Heart right ventricle (tissue), 16 donors: ENCODE measurements at regions not wholly inside any gene's neighbourhood (a gene's known extent, or its start where the extent isn't known, plus 50 kb on each side); places are given as distances from the start of the nearest gene placed in this dataset.
"Not testable (repeated sequence)": the region's sequence is repeated elsewhere in the genome, so short reads cannot be mapped to it uniquely, and the experiment has no call there.

ENCODE experiments used
- ATAC-seq, 8 donors: fragments of 200-7000 bp; cut with Tn5 transposase; one replicate each; pipeline ENCODE4 v1.9.1; 2020; ENCODE audit warnings: mild to moderate bottlenecking in 8 of 8, moderate library complexity in 8 of 8, moderate number of reproducible peaks in 1 of 8
- DNase-seq, 2 donors: peaks; one replicate each; pipeline ENCODE4 v3.0.0-alpha.2; 2020
- H3K27ac ChIP-seq, 10 donors: fragments of 200-600 bp; sonication (generic) in 2 of 10; one replicate each; pipeline versions ENCODE4 v1.5.0 to v1.8.0; 2020 to 2022; ENCODE audit warnings: mild to moderate bottlenecking in 3 of 10
- H3K27me3 ChIP-seq, 7 donors: fragments of 200-600 bp; one replicate each; pipeline ENCODE4 v1.8.0; 2021 to 2022; ENCODE audit warnings: mild to moderate bottlenecking in 2 of 7
- H3K36me3 ChIP-seq, 9 donors: fragments of 200-600 bp; sonication (generic) in 1 of 9; one replicate each; pipeline versions ENCODE4 v1.5.0 to v1.8.0; 2020 to 2022; ENCODE audit warnings: mild to moderate bottlenecking in 2 of 9
- H3K4me1 ChIP-seq, 9 donors: fragments of 200-600 bp; sonication (generic) in 1 of 9; one replicate each; pipeline versions ENCODE4 v1.5.0 to v1.8.0; 2020 to 2022; ENCODE audit warnings: mild to moderate bottlenecking in 4 of 9
- H3K4me3 ChIP-seq, 10 donors: fragments of 200-600 bp; sonication (generic) in 2 of 10; one replicate each; pipeline versions ENCODE4 v1.5.0 to v1.8.0; 2020 to 2022; ENCODE audit warnings: mild to moderate bottlenecking in 7 of 10, moderate library complexity in 2 of 10
- H3K9me3 ChIP-seq, 11 donors: fragments of 200-600 bp in 10 of 11; sonication (generic) in 2 of 11; one replicate each; pipeline versions ENCODE4 v1.5.0 to v1.8.0; 2013 to 2022; ENCODE audit warnings: mild to moderate bottlenecking in 2 of 11, control low read depth in 1 of 11, moderate library complexity in 1 of 11
- CTCF ChIP-seq, 9 donors: fragments of 200-600 bp; sonication (generic) in 2 of 9; IDR thresholded peaks; one replicate each; pipeline versions ENCODE4 v1.5.0 to v1.8.0; 2021 to 2022; ENCODE audit warnings: antibody characterized with exemption in 9 of 9, mild to moderate bottlenecking in 5 of 9, moderate library complexity in 1 of 9
- WGBS, 2 donors: extraction: QIAGEN DNeasy Blood & Tissue Kit; methylation state at CpG; one replicate each; pipeline ENCODE4 v1.1.7; 2013; ENCODE audit warnings: inconsistent platforms in 1 of 2; 5-methylcytosine and 5-hydroxymethylcytosine counted together
- intact Hi-C, 10 donors: fragments of 100-400 bp; cut with DNase I; formaldehyde crosslinking; loops; one replicate each; pipeline versions ENCODE4 v1.11.1 to v1.14.2; 2022
- donor health status: Arrhythmogenic right ventricular cardiomyopathy.
- donor health status: ischemic (EF 13 %, LVEDD 7.1; RV severe dilation, severe dysfunction).
- donor health status: healthy with polysubstance abuse.
- donor health status: DM: no; HTN: yes; CAD: no.
- donor health status: DM: no; HTN: no; CAD: no.
- donor health status: ischemic (EF 25% LVEDD 6.9; RV normal size, moderate dysfunction).
- donor health status: ischemic (EF 25% LVEDD 5.7; RV mildly dilated, moderate dysfunction).
- donor health status: healthy.
- donor health status: DM: yes; HTN: yes; CAD: no.
- donor health status: Ischemic cardiomyopathy.
- donor health status: ischemic (EF 35%, LVEDD 5.7; RV mildly dilated, moderate dysfunction).
- donor health status: nonischemic (EF 11% LVEDD 7.7; RV severe dilation, severe dysfunction).
- donor health status: DM: yes; HTN: yes; CAD: no.
- donor health status: PGD.
- donor health status: ischemic (EF 29% LVEDD 5.4; RV normal size, mild dysfunction).
- donor health status: nonischemic (EF 23%, LVEDD 6.1; RV moderate dilation, normal function).

- no peak for ATAC-seq
- H3K9me3 ChIP-seq, result peaks cover 0 to 9% (median 0%) of the 10 kb centered on the region in 11 donors
- H3K4me3 ChIP-seq, result no peak overlapping the region
- TF ChIP-seq CTCF (IDR thresholded peaks at IDR 0.05), result no peak
- no peak for DNase-seq
- 88 to 94% methylated on average over 5 of the region's 5 CpGs for whole genome bisulfite sequencing, 2 donors
- no peaks in the 10 kb centered on the region for H3K27me3 ChIP-seq
- intact Hi-C loops, result no loop called here
- no peaks in the 10 kb centered on the region for H3K4me1 ChIP-seq
- no peaks in the 10 kb centered on the region for H3K36me3 ChIP-seq
- no peak overlapping the region for H3K27ac ChIP-seq
These were observed 55.0 kb upstream of the PPP1R2C start for GRCh38 chrX:42832764-42833549.

GRCh38 chrX:42833550-42833940 is 55.6 kb upstream of the PPP1R2C start:
- H3K4me1 ChIP-seq, H3K27me3 ChIP-seq, intact Hi-C loops, H3K27ac ChIP-seq, H3K4me3 ChIP-seq, DNase-seq, H3K9me3 ChIP-seq, ATAC-seq, H3K36me3 ChIP-seq: not testable (repeated sequence)
- WGBS, 2 donors, result 83 to 86% methylated on average over 2 to 3 of the region's 4 CpGs

- H3K27me3 ChIP-seq, result no peaks in the 10 kb centered on the region
- H3K4me1 ChIP-seq, result no peaks in the 10 kb centered on the region
- 76 to 77% methylated on average over 4 of the region's 4 CpGs for WGBS, 2 donors
- H3K9me3 ChIP-seq, result no peaks in the 10 kb centered on the region
- ATAC-seq (no peak), DNase-seq (no peak)
- TF ChIP-seq CTCF (IDR thresholded peaks at IDR 0.05), result no peak
- no peaks in the 10 kb centered on the region for H3K36me3 ChIP-seq
- intact Hi-C loops, result no loop called here
- H3K27ac ChIP-seq, result no peak overlapping the region
- no peak overlapping the region for H3K4me3 ChIP-seq
These were observed 59.3 kb upstream of the PPP1R2C start for GRCh38 chrX:42837101-42837726.

GRCh38 chrX:42837747-42838146 is 59.8 kb upstream of the PPP1R2C start:
- no peaks in the 10 kb centered on the region for H3K27me3 ChIP-seq
- H3K36me3 ChIP-seq, result no peaks in the 10 kb centered on the region
- no peak for TF ChIP-seq CTCF (IDR thresholded peaks at IDR 0.05)
- DNase-seq (no peak), ATAC-seq (no peak)
- intact Hi-C loops, result no loop called here
- no peak overlapping the region for H3K4me3 ChIP-seq
- H3K9me3 ChIP-seq, result no peaks in the 10 kb centered on the region
- no peaks in the 10 kb centered on the region for H3K4me1 ChIP-seq
- H3K27ac ChIP-seq, result no peak overlapping the region

GRCh38 chrX:42839632-42840031 is 61.7 kb upstream of the PPP1R2C start:
- intact Hi-C loops, result no loop called here
- no peak overlapping the region for H3K4me3 ChIP-seq
- TF ChIP-seq CTCF (IDR thresholded peaks at IDR 0.05), result no peak

More at GRCh38 chrX:42839632-42840031, 61.7 kb upstream of the PPP1R2C start:
- Histone ChIP-seq H3K9me3 (no peaks in the 10 kb centered on the region), H3K27me3 (no peaks in the 10 kb centered on the region), H3K36me3 (no peaks in the 10 kb centered on the region), H3K4me1 (no peaks in the 10 kb centered on the region), H3K27ac (no peak overlapping the region)
- ATAC-seq (no peak), DNase-seq (no peak)
